Liver (tissue), 3 donors: ENCODE measurements at regions not wholly inside any gene's neighbourhood (a gene's known extent, or its start where the extent isn't known, plus 50 kb on each side); places are given as distances from the start of the nearest gene placed in this dataset.

Source experiments
- CTCF ChIP-seq: fragments of 150-350 bp; IDR thresholded peaks from 2 replicates; pipeline ENCODE4 v1.5.1; 2017; ENCODE audit warnings: improper control_type of control experiment, low read depth, low read length; ENCODE audit not compliant: missing input control
- JUND ChIP-seq, 2 donors: IDR thresholded peaks; 2 replicates each; pipeline ENCODE4 v1.6.1; 2016; ENCODE audit warnings: antibody characterized with exemption in 2 of 2
- RAD21 ChIP-seq, 2 donors: IDR thresholded peaks; 2 replicates each; pipeline ENCODE4 v1.6.1; 2016; ENCODE audit warnings: antibody characterized with exemption in 2 of 2, mild to moderate bottlenecking in 2 of 2
- TAF1 ChIP-seq: conservative IDR thresholded peaks from 2 replicates; pipeline ENCODE4 v1.6.1; 2016; ENCODE audit warnings: antibody characterized with exemption, mild to moderate bottlenecking
- TF ChIP-seq, protein P1 (sequence below): IDR thresholded peaks from 2 replicates; pipeline ENCODE4 v1.6.1; 2016; ENCODE audit warnings: antibody characterized with exemption
- donor health status: healthy.
- donor health status: healthy.

GRCh38 chr15:26325495-26325894, 447.4 kb downstream of the GABRB3 start:
- TF ChIP-seq CTCF (no peak), RAD21 (IDR thresholded peaks at IDR 0.05) (no peak), JUND (IDR thresholded peaks at IDR 0.05) (no peak), TAF1 (no peak)
- TF ChIP-seq, protein P1, sequence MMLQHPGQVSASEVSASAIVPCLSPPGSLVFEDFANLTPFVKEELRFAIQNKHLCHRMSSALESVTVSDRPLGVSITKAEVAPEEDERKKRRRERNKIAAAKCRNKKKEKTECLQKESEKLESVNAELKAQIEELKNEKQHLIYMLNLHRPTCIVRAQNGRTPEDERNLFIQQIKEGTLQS, result no peak
